ENCODE measurements at regions not wholly inside any gene's neighbourhood (a gene's known extent, or its start where the extent isn't known, plus 50 kb on each side); places are given as distances from the start of the nearest gene placed in this dataset.

- Histone ChIP-seq H2AFZ (ENCODE audit: low read length) (no peak overlapping the region), H3K27ac (ENCODE audit: low read depth, low read length, poor library complexity, severe bottlenecking) (no peak overlapping the region), H3K9me3 (ENCODE audit: low read length) (no peaks in the 10 kb centered on the region), H3K4me2 (ENCODE audit: low read length) (no peak overlapping the region), H3K4me3 (ENCODE audit: low read depth, low read length, poor library complexity, severe bottlenecking) (no peak overlapping the region), H3K9me2 (ENCODE audit: insufficient read depth, low read length) (no peaks in the 10 kb centered on the region), H3K79me2 (ENCODE audit: insufficient read depth, low read depth, low read length) (no peaks in the 10 kb centered on the region), H3K4me1 (ENCODE audit: insufficient read depth, low read length, poor library complexity, severe bottlenecking) (no peaks in the 10 kb centered on the region), H3K36me3 (ENCODE audit: insufficient read depth, low read length) (no peaks in the 10 kb centered on the region), H4K20me1 (ENCODE audit: insufficient read depth, low read length) (no peaks in the 10 kb centered on the region)
- POLR2A ChIA-PET, result no interaction called here
- TF ChIP-seq EZH2phosphoT487 (IDR thresholded peaks at IDR 0.05; ENCODE audit: borderline replicate concordance, low read depth, low read length) (no peak), CTCF (conservative IDR thresholded peaks at IDR 0.05; ENCODE audit: low read length) (no peak)
- intact Hi-C loops (cut with micrococcal nuclease; ENCODE audit: unreplicated experiment), result no loop called here
- BruUV-seq (replicated peaks), result no TSS peak
- no peak for DNase-seq (ENCODE audit: low spot score)
- CTCF ChIA-PET (ENCODE audit: unreplicated experiment), result no interaction called here
These were observed 165.2 kb upstream of the ROPN1 start for GRCh38 chr3:124156866-124157712.

- H3K4me2 ChIP-seq (ENCODE audit: low read length), result no peak overlapping the region
- intact Hi-C loops (cut with micrococcal nuclease; ENCODE audit: unreplicated experiment), result no loop called here
- H2AFZ ChIP-seq (ENCODE audit: low read length), result no peak overlapping the region
- ChIA-PET POLR2A (interaction anchor here (0.5 kb wide), 1 partner anchor 334 kb away, joined by 3 read pairs; no protein-coding TSS in a partner anchor), CTCF (ENCODE audit: unreplicated experiment) (no interaction called here)
- DNase-seq (ENCODE audit: low spot score), result no peak
- no peaks in the 10 kb centered on the region for H3K4me1 ChIP-seq (ENCODE audit: insufficient read depth, low read length, poor library complexity, severe bottlenecking)
- H4K20me1 ChIP-seq (ENCODE audit: insufficient read depth, low read length), result no peaks in the 10 kb centered on the region
- H3K4me3 ChIP-seq (ENCODE audit: low read depth, low read length, poor library complexity, severe bottlenecking), result no peak overlapping the region
- BruUV-seq (replicated peaks), result no TSS peak
- no peaks in the 10 kb centered on the region for H3K9me3 ChIP-seq (ENCODE audit: low read length)
- H3K79me2 ChIP-seq (ENCODE audit: insufficient read depth, low read depth, low read length), result no peaks in the 10 kb centered on the region
- H3K36me3 ChIP-seq (ENCODE audit: insufficient read depth, low read length), result no peaks in the 10 kb centered on the region
- TF ChIP-seq EZH2phosphoT487 (IDR thresholded peaks at IDR 0.05; ENCODE audit: borderline replicate concordance, low read depth, low read length) (no peak), CTCF (conservative IDR thresholded peaks at IDR 0.05; ENCODE audit: low read length) (no peak)
- H3K27ac ChIP-seq (ENCODE audit: low read depth, low read length, poor library complexity, severe bottlenecking), result no peak overlapping the region
- no peaks in the 10 kb centered on the region for H3K9me2 ChIP-seq (ENCODE audit: insufficient read depth, low read length)
These were observed 165.8 kb upstream of the ROPN1 start for GRCh38 chr3:124157748-124158147.

- Histone ChIP-seq H3K9me3 (ENCODE audit: low read length) (no peaks in the 10 kb centered on the region), H3K4me1 (ENCODE audit: insufficient read depth, low read length, poor library complexity, severe bottlenecking) (no peaks in the 10 kb centered on the region), H3K27ac (ENCODE audit: low read depth, low read length, poor library complexity, severe bottlenecking) (no peak overlapping the region), H4K20me1 (ENCODE audit: insufficient read depth, low read length) (no peaks in the 10 kb centered on the region), H2AFZ (ENCODE audit: low read length) (no peak overlapping the region), H3K79me2 (ENCODE audit: insufficient read depth, low read depth, low read length) (no peaks in the 10 kb centered on the region), H3K36me3 (ENCODE audit: insufficient read depth, low read length) (no peaks in the 10 kb centered on the region), H3K9me2 (ENCODE audit: insufficient read depth, low read length) (no peaks in the 10 kb centered on the region), H3K4me2 (ENCODE audit: low read length) (no peak overlapping the region), H3K4me3 (ENCODE audit: low read depth, low read length, poor library complexity, severe bottlenecking) (no peak overlapping the region)
- intact Hi-C loops (cut with micrococcal nuclease; ENCODE audit: unreplicated experiment), result no loop called here
- POLR2A ChIA-PET, result interaction anchor here (0.5 kb wide), 1 partner anchor 334 kb away, joined by 3 read pairs; no protein-coding TSS in a partner anchor
- no peak for DNase-seq (ENCODE audit: low spot score)
- no peak for TF ChIP-seq EZH2phosphoT487 (IDR thresholded peaks at IDR 0.05; ENCODE audit: borderline replicate concordance, low read depth, low read length)
- TF ChIP-seq CTCF (conservative IDR thresholded peaks at IDR 0.05; ENCODE audit: low read length), result no peak
- CTCF ChIA-PET (ENCODE audit: unreplicated experiment), result no interaction called here
- BruUV-seq (replicated peaks), result no TSS peak
These were observed 166.4 kb upstream of the ROPN1 start for GRCh38 chr3:124158168-124158881.

All from OCI-LY7 (cell line).